A673 (cell line): ENCODE measurements at regions not wholly inside any gene's neighbourhood (a gene's known extent, or its start where the extent isn't known, plus 50 kb on each side); places are given as distances from the start of the nearest gene placed in this dataset.
"Not testable (repeated sequence)": the region's sequence is repeated elsewhere in the genome, so short reads cannot be mapped to it uniquely, and the experiment has no call there.

Source experiments
- BruUV-seq: library from RNA; stranded (reverse); fragments of 400-500 nt; replicated peaks from 2 replicates; lab custom pipeline; 2021; lab: Mats Ljungman, UMichigan
- CTCF ChIA-PET: fragments of 300-600 bp; sonication (Branson Sonifier 250); formaldehyde crosslinking; loops from one replicate; lab custom pipeline; 2022; ENCODE audit warnings: antibody characterized with exemption; lab: Charles Lee
- POLR2A ChIA-PET: fragments of 300-600 bp; sonication (Branson Sonifier 250); formaldehyde crosslinking; loops from one replicate; lab custom pipeline; 2022; ENCODE audit warnings: antibody characterized with exemption; ENCODE audit not compliant: low non-redundant PET; lab: Charles Lee
- DNase-seq: peaks from one replicate; pipeline ENCODE4 v3.0.0-alpha.2; 2015; ENCODE audit warnings: low spot score
- H3K27ac ChIP-seq: fragments of 200-600 bp; sonication (generic); 2 replicates; pipeline ENCODE4 v1.5.1; 2016; ENCODE audit warnings: mixed run types, low read depth, mild to moderate bottlenecking, mixed read lengths, antibody characterized with exemption, low read length; ENCODE audit not compliant: poor library complexity, severe bottlenecking
- H3K27me3 ChIP-seq: fragments of 200-600 bp; sonication (generic); replicated peaks from 2 replicates; pipeline ENCODE4 v1.6.1; 2017; ENCODE audit warnings: mixed run types, low read depth, mild to moderate bottlenecking, mixed read lengths, antibody characterized with exemption, low read length; ENCODE audit not compliant: insufficient read depth, poor library complexity
- H3K36me3 ChIP-seq: fragments of 200-600 bp; sonication (generic); 2 replicates; pipeline ENCODE4 v1.6.1; 2016; ENCODE audit warnings: mixed run types, mild to moderate bottlenecking, mixed read lengths, antibody characterized with exemption, low read length; ENCODE audit not compliant: insufficient read depth, poor library complexity, severe bottlenecking
- H3K4me1 ChIP-seq: fragments of 200-600 bp; sonication (generic); 2 replicates; pipeline ENCODE4 v1.6.1; 2017; ENCODE audit warnings: mixed run types, mild to moderate bottlenecking, mixed read lengths, antibody characterized with exemption, low read length; ENCODE audit not compliant: insufficient read depth, poor library complexity, severe bottlenecking
- H3K4me3 ChIP-seq: fragments of 200-600 bp; sonication (generic); 2 replicates; pipeline ENCODE4 v1.5.1; 2016; ENCODE audit warnings: low read depth, mixed run types, mild to moderate bottlenecking, mixed read lengths, low read length; ENCODE audit not compliant: poor library complexity, severe bottlenecking
- H3K9me3 ChIP-seq: fragments of 200-600 bp; sonication (generic); 2 replicates; pipeline ENCODE4 v1.6.1; 2016; ENCODE audit warnings: mixed run types, low read depth, mild to moderate bottlenecking, mixed read lengths, antibody characterized with exemption, low read length; ENCODE audit not compliant: poor library complexity, severe bottlenecking
- intact Hi-C: fragments of 100-400 bp; cut with micrococcal nuclease; formaldehyde crosslinking; loops from one replicate; pipeline ENCODE4 v1.10.0; 2022; ENCODE audit not compliant: unreplicated experiment

- H3K4me3 ChIP-seq = peak overlapping the region; percentile 81
- DNase-seq, CTCF ChIA-PET, POLR2A ChIA-PET, H3K9me3 ChIP-seq, intact Hi-C loops, BruUV-seq, H3K36me3 ChIP-seq, H3K4me1 ChIP-seq, H3K27me3 ChIP-seq: not testable (repeated sequence)
- peak overlapping the region; percentile 83 for H3K27ac ChIP-seq
Observed at GRCh38 chr7:65771226-65771569, 101.7 kb upstream of the VKORC1L1 start.

GRCh38 chr7:65776677-65777076, 96.2 kb upstream of the VKORC1L1 start:
- POLR2A ChIA-PET, H3K4me1 ChIP-seq, H3K36me3 ChIP-seq, H3K4me3 ChIP-seq, H3K9me3 ChIP-seq, BruUV-seq, H3K27ac ChIP-seq, DNase-seq, CTCF ChIA-PET, H3K27me3 ChIP-seq, intact Hi-C loops: not testable (repeated sequence)

- POLR2A ChIA-PET, intact Hi-C loops, H3K9me3 ChIP-seq, DNase-seq, H3K27ac ChIP-seq, H3K4me3 ChIP-seq, BruUV-seq, H3K4me1 ChIP-seq, CTCF ChIA-PET, H3K27me3 ChIP-seq, H3K36me3 ChIP-seq: not testable (repeated sequence)
Observed at GRCh38 chr7:65789943-65790342, 82.9 kb upstream of the VKORC1L1 start.

GRCh38 chr7:65791788-65792187, 81.1 kb upstream of the VKORC1L1 start:
- DNase-seq, POLR2A ChIA-PET, intact Hi-C loops, H3K36me3 ChIP-seq, H3K4me1 ChIP-seq, H3K4me3 ChIP-seq, CTCF ChIA-PET, H3K27ac ChIP-seq, H3K27me3 ChIP-seq, BruUV-seq, H3K9me3 ChIP-seq: not testable (repeated sequence)

- POLR2A ChIA-PET, BruUV-seq, H3K4me1 ChIP-seq, H3K27ac ChIP-seq, H3K4me3 ChIP-seq, H3K36me3 ChIP-seq, H3K9me3 ChIP-seq, H3K27me3 ChIP-seq, DNase-seq, intact Hi-C loops, CTCF ChIA-PET: not testable (repeated sequence)
Observed at GRCh38 chr7:65792726-65793125, 80.1 kb upstream of the VKORC1L1 start.

GRCh38 chr7:65794671-65795391, 78.0 kb upstream of the VKORC1L1 start:
- H3K9me3 ChIP-seq, intact Hi-C loops, POLR2A ChIA-PET, BruUV-seq, H3K27ac ChIP-seq, H3K4me3 ChIP-seq, H3K27me3 ChIP-seq, DNase-seq, CTCF ChIA-PET, H3K36me3 ChIP-seq: not testable (repeated sequence)
- peaks cover 10% of the 10 kb centered on the region for H3K4me1 ChIP-seq

- CTCF ChIA-PET, H3K9me3 ChIP-seq, BruUV-seq, POLR2A ChIA-PET, H3K4me3 ChIP-seq, DNase-seq, H3K27me3 ChIP-seq, H3K27ac ChIP-seq, intact Hi-C loops, H3K36me3 ChIP-seq: not testable (repeated sequence)
- peaks cover 10% of the 10 kb centered on the region for H3K4me1 ChIP-seq
Observed at GRCh38 chr7:65795392-65795716, 77.5 kb upstream of the VKORC1L1 start.
